ENCODE measurements at regions not wholly inside any gene's neighbourhood (a gene's known extent, or its start where the extent isn't known, plus 50 kb on each side); places are given as distances from the start of the nearest gene placed in this dataset.
"Not testable (repeated sequence)": the region's sequence is repeated elsewhere in the genome, so short reads cannot be mapped to it uniquely, and the experiment has no call there.

DNA sequence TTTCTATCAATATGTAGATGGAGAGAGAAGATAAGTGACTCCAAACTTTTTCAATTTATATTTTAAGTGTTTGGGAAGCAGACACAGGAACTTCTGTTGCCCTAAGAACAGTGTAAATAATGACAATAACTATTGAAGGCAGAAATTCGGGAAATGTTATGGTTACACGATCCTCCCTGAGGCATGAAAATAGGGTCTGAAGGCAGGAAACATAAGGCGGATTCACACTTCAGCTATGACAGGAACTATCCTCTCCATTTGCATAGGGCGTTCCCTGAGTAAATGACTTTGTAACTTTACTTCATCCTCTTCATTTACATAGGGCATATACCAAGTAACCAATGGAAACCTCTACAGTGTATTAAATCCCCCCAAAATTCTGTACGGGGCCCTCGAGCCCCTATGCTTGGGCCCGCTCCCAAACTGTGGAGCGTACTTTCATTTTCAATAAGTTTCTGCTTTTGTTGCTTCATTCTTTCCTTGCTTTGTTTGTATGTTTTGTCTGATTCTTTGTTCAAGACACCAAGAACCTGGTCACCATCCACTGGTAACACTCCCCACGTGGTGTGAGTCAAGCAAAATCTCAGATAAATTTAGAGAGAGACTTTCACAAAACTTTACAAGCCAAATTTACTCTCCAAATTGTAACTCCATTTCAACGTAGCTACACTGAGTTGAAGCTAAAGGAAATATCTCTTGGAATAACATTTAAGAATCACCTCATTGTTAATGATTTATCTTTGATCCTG is 2504.3 kb downstream of the ARAP2 start:
- Histone ChIP-seq H3K4ac (ENCODE audit: low read depth in 1 of 2, low read length in 2 of 2) (no peak overlapping the region), H4K91ac (ENCODE audit: low read length) (no peak overlapping the region), H3K18ac (ENCODE audit: low read depth in 1 of 2, low read length in 2 of 2) (no peak overlapping the region), H3K9ac (ENCODE audit: low read length) (no peak overlapping the region), H3K36me3 (ENCODE audit: control insufficient read depth in 1 of 2, insufficient read depth in 2 of 2, low read depth in 1 of 2, low read length in 2 of 2) (no peaks in the 10 kb centered on the region), H4K8ac (ENCODE audit: low read length) (no peak overlapping the region), H3K23ac (ENCODE audit: low read length in 2 of 2) (no peak overlapping the region), H3K79me1 (replicated peaks; ENCODE audit: low read length, poor library complexity, severe bottlenecking) (no peaks in the 10 kb centered on the region), H3K4me2 (ENCODE audit: low read length, poor library complexity, severe bottlenecking) (peak overlapping the region; percentile 47), H3K27me3 (ENCODE audit: control insufficient read depth in 1 of 2, insufficient read depth in 1 of 2, low read length in 2 of 2) (no peaks in the 10 kb centered on the region), H2BK120ac (ENCODE audit: low read depth, low read length) (no peak overlapping the region), H3K14ac (ENCODE audit: low read length in 2 of 2) (no peak overlapping the region), H2BK5ac (ENCODE audit: low read depth, low read length, poor library complexity, severe bottlenecking) (peak overlapping the region; percentile 19), H3K4me1 (ENCODE audit: control insufficient read depth, insufficient read depth, low read depth, low read length) (no peaks in the 10 kb centered on the region), H3K4me3 (ENCODE audit: insufficient read depth in 1 of 2, low read depth in 1 of 2, low read length in 2 of 2) (no peak overlapping the region), H2BK15ac (ENCODE audit: low read depth, poor library complexity, severe bottlenecking) (no peak overlapping the region), H2AFZ (ENCODE audit: low read depth, low read length) (no peak overlapping the region), H3K27ac (ENCODE audit: low read length, poor library complexity, severe bottlenecking) (peak overlapping the region; percentile 59), H3K9me3 (ENCODE audit: control insufficient read depth, low read length) (no peaks in the 10 kb centered on the region), H2AK5ac (ENCODE audit: low read length, severe bottlenecking) (no peak overlapping the region), H2BK12ac (ENCODE audit: low read length in 2 of 2) (no peak overlapping the region)
- WGBS = 66% methylated on average over 5 of the region's 10 CpGs
- peak; percentile 8 for DNase-seq

DNA sequence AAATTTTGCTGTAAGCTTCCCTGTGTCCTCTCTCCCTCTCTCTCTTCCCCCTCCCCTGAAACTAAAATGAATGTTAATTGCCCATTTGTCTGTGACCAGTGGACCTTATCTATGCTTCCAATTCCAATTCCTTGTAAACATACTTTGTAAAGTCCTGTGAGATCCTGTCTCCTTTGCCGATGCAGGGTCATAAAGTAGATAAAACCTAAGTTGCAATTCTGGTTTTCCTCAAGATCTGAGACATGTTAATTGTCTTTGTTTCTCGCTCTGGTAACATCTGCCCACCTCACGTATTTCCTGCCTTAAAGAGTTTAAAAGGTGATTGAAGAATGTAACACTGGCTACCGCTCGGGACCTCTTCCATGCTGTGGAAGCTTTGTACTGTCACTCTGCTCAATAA is 2503.4 kb downstream of the ARAP2 start:
- H3K79me1 ChIP-seq (replicated peaks; ENCODE audit: low read length, poor library complexity, severe bottlenecking); DNase-seq; H2BK120ac ChIP-seq (ENCODE audit: low read depth, low read length); H2AK5ac ChIP-seq (ENCODE audit: low read length, severe bottlenecking); H2BK5ac ChIP-seq (ENCODE audit: low read depth, low read length, poor library complexity, severe bottlenecking); H3K9ac ChIP-seq (ENCODE audit: low read length); H3K27me3 ChIP-seq (ENCODE audit: control insufficient read depth in 1 of 2, insufficient read depth in 1 of 2, low read length in 2 of 2); H3K4me1 ChIP-seq (ENCODE audit: control insufficient read depth, insufficient read depth, low read depth, low read length); H3K23ac ChIP-seq (ENCODE audit: low read length in 2 of 2); H3K9me3 ChIP-seq (ENCODE audit: control insufficient read depth, low read length); H3K27ac ChIP-seq (ENCODE audit: low read length, poor library complexity, severe bottlenecking); H3K14ac ChIP-seq (ENCODE audit: low read length in 2 of 2); H2BK15ac ChIP-seq (ENCODE audit: low read depth, poor library complexity, severe bottlenecking); H2AFZ ChIP-seq (ENCODE audit: low read depth, low read length); H3K4me3 ChIP-seq (ENCODE audit: insufficient read depth in 1 of 2, low read depth in 1 of 2, low read length in 2 of 2); H3K36me3 ChIP-seq (ENCODE audit: control insufficient read depth in 1 of 2, insufficient read depth in 2 of 2, low read depth in 1 of 2, low read length in 2 of 2); H3K4ac ChIP-seq (ENCODE audit: low read depth in 1 of 2, low read length in 2 of 2); H4K91ac ChIP-seq (ENCODE audit: low read length); H3K4me2 ChIP-seq (ENCODE audit: low read length, poor library complexity, severe bottlenecking); H2BK12ac ChIP-seq (ENCODE audit: low read length in 2 of 2); H4K8ac ChIP-seq (ENCODE audit: low read length): not testable (repeated sequence)
- H3K18ac ChIP-seq (ENCODE audit: low read depth in 1 of 2, low read length in 2 of 2) = peak overlapping the region in 1 of 2 experiments; percentile 8
- WGBS = 31% methylated on average over 5 of the region's 5 CpGs

DNA sequence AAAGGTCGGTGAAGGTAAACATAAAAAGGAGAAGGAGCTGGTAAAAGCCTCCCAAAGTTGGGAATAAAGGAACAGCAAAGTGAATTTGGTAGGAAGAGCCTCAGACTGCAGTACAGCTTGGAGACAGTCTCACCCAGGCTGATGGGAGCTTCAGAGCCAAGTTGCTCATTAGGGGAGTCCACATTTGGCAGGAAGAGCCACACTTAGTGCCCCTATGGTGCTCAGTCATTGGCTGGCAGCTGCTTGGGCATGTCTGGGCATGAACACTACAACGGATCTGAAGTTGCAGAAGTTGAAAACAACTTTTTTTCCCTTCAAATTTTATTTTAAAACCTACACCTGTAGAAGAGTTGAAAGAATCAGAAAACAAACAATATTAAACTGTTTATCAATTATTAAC is 2497.3 kb downstream of the ARAP2 start:
- no peak overlapping the region for H3K4me3 ChIP-seq (ENCODE audit: insufficient read depth in 1 of 2, low read depth in 1 of 2, low read length in 2 of 2)
- H3K9me3 ChIP-seq (ENCODE audit: control insufficient read depth, low read length) = no peaks in the 10 kb centered on the region
- H3K4ac ChIP-seq (ENCODE audit: low read depth in 1 of 2, low read length in 2 of 2) = no peak overlapping the region
- H3K4me2 ChIP-seq (ENCODE audit: low read length, poor library complexity, severe bottlenecking) = no peak overlapping the region
- H2AK5ac ChIP-seq (ENCODE audit: low read length, severe bottlenecking) = no peak overlapping the region
- H3K18ac ChIP-seq (ENCODE audit: low read depth in 1 of 2, low read length in 2 of 2) = peak overlapping the region; percentile 11 to 50
- peak overlapping the region; percentile 22 for H3K9ac ChIP-seq (ENCODE audit: low read length)
- no peak overlapping the region for H3K14ac ChIP-seq (ENCODE audit: low read length in 2 of 2)
- peak overlapping the region; percentile 2 for H2BK120ac ChIP-seq (ENCODE audit: low read depth, low read length)
- H3K36me3 ChIP-seq (ENCODE audit: control insufficient read depth in 1 of 2, insufficient read depth in 2 of 2, low read depth in 1 of 2, low read length in 2 of 2) = no peaks in the 10 kb centered on the region
- H2BK12ac ChIP-seq (ENCODE audit: low read length in 2 of 2) = peak overlapping the region in 1 of 2 experiments; percentile 16
- no peak overlapping the region for H4K91ac ChIP-seq (ENCODE audit: low read length)
- H2AFZ ChIP-seq (ENCODE audit: low read depth, low read length) = no peak overlapping the region
- H3K27ac ChIP-seq (ENCODE audit: low read length, poor library complexity, severe bottlenecking) = no peak overlapping the region
- no peak overlapping the region for H3K23ac ChIP-seq (ENCODE audit: low read length in 2 of 2)
- no peaks in the 10 kb centered on the region for H3K79me1 ChIP-seq (replicated peaks; ENCODE audit: low read length, poor library complexity, severe bottlenecking)
- H3K4me1 ChIP-seq (ENCODE audit: control insufficient read depth, insufficient read depth, low read depth, low read length) = peaks cover 2% of the 10 kb centered on the region
- 86% methylated on average over 2 of the region's 2 CpGs for WGBS
- no peak overlapping the region for H2BK5ac ChIP-seq (ENCODE audit: low read depth, low read length, poor library complexity, severe bottlenecking)
- no peak overlapping the region for H4K8ac ChIP-seq (ENCODE audit: low read length)
- no peak for DNase-seq
- no peak overlapping the region for H2BK15ac ChIP-seq (ENCODE audit: low read depth, poor library complexity, severe bottlenecking)
- H3K27me3 ChIP-seq (ENCODE audit: control insufficient read depth in 1 of 2, insufficient read depth in 1 of 2, low read length in 2 of 2) = no peaks in the 10 kb centered on the region

DNA sequence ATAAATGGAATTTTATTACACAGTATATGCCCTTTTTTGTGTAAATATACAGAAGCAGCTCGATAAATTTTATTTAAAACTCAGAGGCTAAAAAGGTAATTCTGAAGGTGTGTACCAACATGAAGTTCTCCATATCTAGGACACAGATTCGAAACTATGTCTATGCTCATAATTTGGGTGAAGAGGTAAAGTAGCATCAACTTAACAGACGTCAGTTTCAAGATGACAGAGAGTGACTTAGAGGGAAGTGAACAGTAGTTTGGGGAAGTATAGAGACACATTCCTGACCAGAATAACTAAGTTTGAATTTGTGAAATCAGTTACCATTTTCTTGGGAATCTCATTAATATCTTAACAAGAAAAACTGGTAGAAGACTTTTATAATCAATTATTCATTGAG is 2493.3 kb downstream of the ARAP2 start:
- WGBS = 98% methylated on average over 3 of the region's 3 CpGs
- Histone ChIP-seq H3K9me3 (ENCODE audit: control insufficient read depth, low read length) (no peaks in the 10 kb centered on the region), H3K27ac (ENCODE audit: low read length, poor library complexity, severe bottlenecking) (no peak overlapping the region), H2AK5ac (ENCODE audit: low read length, severe bottlenecking) (no peak overlapping the region), H3K4me2 (ENCODE audit: low read length, poor library complexity, severe bottlenecking) (no peak overlapping the region), H2BK15ac (ENCODE audit: low read depth, poor library complexity, severe bottlenecking) (no peak overlapping the region), H4K91ac (ENCODE audit: low read length) (no peak overlapping the region), H3K27me3 (ENCODE audit: control insufficient read depth in 1 of 2, insufficient read depth in 1 of 2, low read length in 2 of 2) (no peaks in the 10 kb centered on the region), H3K79me1 (replicated peaks; ENCODE audit: low read length, poor library complexity, severe bottlenecking) (no peaks in the 10 kb centered on the region), H3K4ac (ENCODE audit: low read depth in 1 of 2, low read length in 2 of 2) (no peak overlapping the region), H2BK12ac (ENCODE audit: low read length in 2 of 2) (no peak overlapping the region), H3K14ac (ENCODE audit: low read length in 2 of 2) (no peak overlapping the region), H3K4me1 (ENCODE audit: control insufficient read depth, insufficient read depth, low read depth, low read length) (peaks cover 2% of the 10 kb centered on the region), H3K23ac (ENCODE audit: low read length in 2 of 2) (no peak overlapping the region), H3K18ac (ENCODE audit: low read depth in 1 of 2, low read length in 2 of 2) (no peak overlapping the region), H4K8ac (ENCODE audit: low read length) (no peak overlapping the region), H2AFZ (ENCODE audit: low read depth, low read length) (no peak overlapping the region), H3K9ac (ENCODE audit: low read length) (no peak overlapping the region), H3K36me3 (ENCODE audit: control insufficient read depth in 1 of 2, insufficient read depth in 2 of 2, low read depth in 1 of 2, low read length in 2 of 2) (no peaks in the 10 kb centered on the region), H2BK5ac (ENCODE audit: low read depth, low read length, poor library complexity, severe bottlenecking) (no peak overlapping the region), H3K4me3 (ENCODE audit: insufficient read depth in 1 of 2, low read depth in 1 of 2, low read length in 2 of 2) (no peak overlapping the region), H2BK120ac (ENCODE audit: low read depth, low read length) (no peak overlapping the region)
- DNase-seq = no peak
